ENCODE measurements at regions not wholly inside any gene's neighbourhood (a gene's known extent, or its start where the extent isn't known, plus 50 kb on each side); places are given as distances from the start of the nearest gene placed in this dataset.

DNA sequence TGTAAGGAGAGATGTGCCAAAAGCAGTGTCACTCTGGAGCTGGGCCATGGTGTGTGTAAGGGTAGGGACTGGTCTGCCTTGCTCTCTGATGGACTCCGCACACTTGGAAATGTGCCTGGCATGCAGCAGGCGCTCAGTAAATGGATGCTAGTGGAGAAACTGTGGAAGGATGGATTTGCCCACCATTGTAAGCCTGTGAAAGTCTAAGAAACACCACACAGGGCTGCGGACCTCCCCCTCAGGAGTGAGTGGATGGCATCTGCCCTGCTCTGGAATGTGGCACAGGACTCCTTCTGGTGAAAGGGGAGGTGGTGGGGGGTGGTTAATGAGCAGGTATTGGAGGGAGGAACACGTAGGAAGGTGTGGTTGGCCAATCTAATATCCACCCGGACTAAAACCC lies 62.2 kb upstream of the ACAN start:
- H3K27me3 Mint-ChIP-seq (ENCODE audit: insufficient read depth, unreplicated experiment) = peaks cover 20% of the 10 kb centered on the region
- POLR2A ChIA-PET = no interaction called here
- H3K27ac Mint-ChIP-seq (ENCODE audit: unreplicated experiment) = no peak overlapping the region
- DNase-seq = no peak
- H3K36me3 ChIP-seq (ENCODE audit: control insufficient read depth, insufficient read depth, low read length) = no peaks in the 10 kb centered on the region
- no peaks in the 10 kb centered on the region for H3K4me1 Mint-ChIP-seq (ENCODE audit: low read depth, unreplicated experiment)
- intact Hi-C loops (cut with micrococcal nuclease; ENCODE audit: unreplicated experiment) = no loop called here
- TF ChIP-seq, protein P1, sequence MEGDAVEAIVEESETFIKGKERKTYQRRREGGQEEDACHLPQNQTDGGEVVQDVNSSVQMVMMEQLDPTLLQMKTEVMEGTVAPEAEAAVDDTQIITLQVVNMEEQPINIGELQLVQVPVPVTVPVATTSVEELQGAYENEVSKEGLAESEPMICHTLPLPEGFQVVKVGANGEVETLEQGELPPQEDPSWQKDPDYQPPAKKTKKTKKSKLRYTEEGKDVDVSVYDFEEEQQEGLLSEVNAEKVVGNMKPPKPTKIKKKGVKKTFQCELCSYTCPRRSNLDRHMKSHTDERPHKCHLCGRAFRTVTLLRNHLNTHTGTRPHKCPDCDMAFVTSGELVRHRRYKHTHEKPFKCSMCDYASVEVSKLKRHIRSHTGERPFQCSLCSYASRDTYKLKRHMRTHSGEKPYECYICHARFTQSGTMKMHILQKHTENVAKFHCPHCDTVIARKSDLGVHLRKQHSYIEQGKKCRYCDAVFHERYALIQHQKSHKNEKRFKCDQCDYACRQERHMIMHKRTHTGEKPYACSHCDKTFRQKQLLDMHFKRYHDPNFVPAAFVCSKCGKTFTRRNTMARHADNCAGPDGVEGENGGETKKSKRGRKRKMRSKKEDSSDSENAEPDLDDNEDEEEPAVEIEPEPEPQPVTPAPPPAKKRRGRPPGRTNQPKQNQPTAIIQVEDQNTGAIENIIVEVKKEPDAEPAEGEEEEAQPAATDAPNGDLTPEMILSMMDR (IDR thresholded peaks at IDR 0.05; ENCODE audit: insufficient read depth in 1 of 2, low read depth in 1 of 2, low read length in 1 of 2, severe bottlenecking in 1 of 2, unreplicated experiment in 1 of 2) = no peak
- H3K4me3 ChIP-seq (ENCODE audit: low read depth, low read length) = no peak overlapping the region
- no peaks in the 10 kb centered on the region for H3K4me1 ChIP-seq
- CTCF ChIA-PET = no interaction called here
- H3K4me3 Mint-ChIP-seq (ENCODE audit: unreplicated experiment) = no peak overlapping the region
- no peaks in the 10 kb centered on the region; the same call in 1 of the 2 replicates for H3K27me3 ChIP-seq (replicated peaks; ENCODE audit: control insufficient read depth, insufficient read depth, low read length)
- H3K36me3 Mint-ChIP-seq (ENCODE audit: insufficient read depth, unreplicated experiment) = no peaks in the 10 kb centered on the region
- H3K9me3 Mint-ChIP-seq (ENCODE audit: unreplicated experiment) = no peaks in the 10 kb centered on the region
- no peaks in the 10 kb centered on the region for H3K9me3 ChIP-seq
- no TSS peak for BruUV-seq (replicated peaks)

DNA sequence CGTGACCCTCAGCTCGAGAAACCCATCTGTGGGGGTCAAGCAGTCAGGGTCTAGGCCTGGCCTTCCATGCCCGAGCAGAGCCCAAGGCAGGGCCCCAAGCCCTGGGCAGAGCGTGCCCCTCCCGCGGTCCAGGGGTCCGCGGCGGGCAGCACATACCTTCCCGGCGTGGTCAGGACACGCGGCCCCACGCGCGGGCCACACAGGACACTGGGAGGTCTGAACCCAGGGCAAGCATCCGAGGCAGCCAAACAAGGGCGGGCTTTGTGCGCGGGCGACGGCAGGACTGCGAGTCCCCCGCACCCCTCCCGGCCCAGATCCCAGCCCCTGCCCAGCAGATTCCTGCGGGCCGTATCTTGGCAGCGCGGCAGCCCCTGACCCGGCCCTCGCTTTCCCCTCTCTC lies 61.6 kb upstream of the ACAN start:
- H3K9me3 Mint-ChIP-seq (ENCODE audit: unreplicated experiment) = no peaks in the 10 kb centered on the region
- TF ChIP-seq, protein P1 (IDR thresholded peaks at IDR 0.05; ENCODE audit: insufficient read depth in 1 of 2, low read depth in 1 of 2, low read length in 1 of 2, severe bottlenecking in 1 of 2, unreplicated experiment in 1 of 2) = no peak
- H3K9me3 ChIP-seq = no peaks in the 10 kb centered on the region
- CTCF ChIA-PET = no interaction called here
- H3K4me3 ChIP-seq (ENCODE audit: low read depth, low read length) = no peak overlapping the region
- intact Hi-C loops (cut with micrococcal nuclease; ENCODE audit: unreplicated experiment) = no loop called here
- no peaks in the 10 kb centered on the region; the same call in 1 of the 2 replicates for H3K27me3 ChIP-seq (replicated peaks; ENCODE audit: control insufficient read depth, insufficient read depth, low read length)
- H3K4me1 ChIP-seq = no peaks in the 10 kb centered on the region
- no peak overlapping the region for H3K4me3 Mint-ChIP-seq (ENCODE audit: unreplicated experiment)
- no TSS peak for BruUV-seq (replicated peaks)
- no peaks in the 10 kb centered on the region for H3K36me3 ChIP-seq (ENCODE audit: control insufficient read depth, insufficient read depth, low read length)
- no peak overlapping the region for H3K27ac Mint-ChIP-seq (ENCODE audit: unreplicated experiment)
- no peaks in the 10 kb centered on the region for H3K4me1 Mint-ChIP-seq (ENCODE audit: low read depth, unreplicated experiment)
- POLR2A ChIA-PET = no interaction called here
- H3K27me3 Mint-ChIP-seq (ENCODE audit: insufficient read depth, unreplicated experiment) = peaks cover 20% of the 10 kb centered on the region
- DNase-seq = no peak
- H3K36me3 Mint-ChIP-seq (ENCODE audit: insufficient read depth, unreplicated experiment) = no peaks in the 10 kb centered on the region

DNA sequence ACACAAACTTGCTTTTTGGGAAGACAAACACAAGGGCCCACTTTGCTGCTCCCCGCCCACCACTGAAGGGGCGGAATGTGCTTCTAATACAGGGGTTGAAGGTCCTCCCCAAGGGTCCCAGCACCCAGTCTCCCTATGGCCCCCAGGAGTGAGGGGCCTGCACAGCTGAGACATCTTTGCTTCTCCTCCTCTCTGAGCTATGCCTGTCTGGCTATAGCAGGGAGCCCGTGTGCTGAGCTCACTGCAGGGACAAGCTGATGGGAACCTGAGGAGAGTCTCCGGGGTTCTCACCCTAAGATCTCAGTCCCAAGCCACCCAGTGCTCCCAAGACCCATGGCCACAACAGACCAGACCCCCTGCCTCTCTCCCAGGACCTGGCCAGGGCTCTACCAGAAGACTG lies 61.1 kb upstream of the ACAN start:
- Histone ChIP-seq H3K27me3 (replicated peaks; ENCODE audit: control insufficient read depth, insufficient read depth, low read length) (no peaks in the 10 kb centered on the region; the same call in 1 of the 2 replicates), H3K9me3 (no peaks in the 10 kb centered on the region), H3K36me3 (ENCODE audit: control insufficient read depth, insufficient read depth, low read length) (no peaks in the 10 kb centered on the region), H3K4me3 (ENCODE audit: low read depth, low read length) (no peak overlapping the region), H3K4me1 (no peaks in the 10 kb centered on the region)
- intact Hi-C loops (cut with micrococcal nuclease; ENCODE audit: unreplicated experiment) = no loop called here
- Mint-ChIP-seq H3K9me3 (ENCODE audit: unreplicated experiment) (no peaks in the 10 kb centered on the region), H3K4me1 (ENCODE audit: low read depth, unreplicated experiment) (no peaks in the 10 kb centered on the region), H3K36me3 (ENCODE audit: insufficient read depth, unreplicated experiment) (no peaks in the 10 kb centered on the region), H3K27me3 (ENCODE audit: insufficient read depth, unreplicated experiment) (peaks cover 20% of the 10 kb centered on the region), H3K27ac (ENCODE audit: unreplicated experiment) (no peak overlapping the region), H3K4me3 (ENCODE audit: unreplicated experiment) (no peak overlapping the region)
- DNase-seq = no peak
- POLR2A ChIA-PET = interaction anchor here (0.6 kb wide), 1 partner anchor 502 kb away, joined by 5 read pairs; the partner anchor contains the start of gene FANCI
- CTCF ChIA-PET = interaction anchor here (0.6 kb wide), 1 partner anchor 267 kb away, joined by 3 read pairs; no protein-coding TSS in a partner anchor
- no TSS peak for BruUV-seq (replicated peaks)
- TF ChIP-seq, protein P1 (IDR thresholded peaks at IDR 0.05; ENCODE audit: insufficient read depth in 1 of 2, low read depth in 1 of 2, low read length in 1 of 2, severe bottlenecking in 1 of 2, unreplicated experiment in 1 of 2) = no peak

All from Caco-2 (cell line).